ENCODE measurements at regions not wholly inside any gene's neighbourhood (a gene's known extent, or its start where the extent isn't known, plus 50 kb on each side); places are given as distances from the start of the nearest gene placed in this dataset.

- Histone ChIP-seq H3K4me3 (ENCODE audit: low read length) (no peak overlapping the region), H3K9ac (ENCODE audit: low read length) (no peak overlapping the region), H3K4me1 (ENCODE audit: control insufficient read depth, insufficient read depth, low read length) (no peaks in the 10 kb centered on the region), H3K36me3 (ENCODE audit: control insufficient read depth, insufficient read depth, low read length) (no peaks in the 10 kb centered on the region), H3K27ac (ENCODE audit: low read depth, low read length) (no peak overlapping the region), H3K27me3 (ENCODE audit: control insufficient read depth, insufficient read depth, low read length) (no peaks in the 10 kb centered on the region)
These were observed 117.6 kb downstream of the COX7C start for GRCh38 chr5:86735370-86735769.

GRCh38 chr5:86737579-86737978 lies 119.8 kb downstream of the COX7C start:
- no peaks in the 10 kb centered on the region for H3K4me1 ChIP-seq (ENCODE audit: control insufficient read depth, insufficient read depth, low read length)
- H3K27me3 ChIP-seq (ENCODE audit: control insufficient read depth, insufficient read depth, low read length) = no peaks in the 10 kb centered on the region
- no peaks in the 10 kb centered on the region for H3K36me3 ChIP-seq (ENCODE audit: control insufficient read depth, insufficient read depth, low read length)
- H3K27ac ChIP-seq (ENCODE audit: low read depth, low read length) = no peak overlapping the region
- no peak overlapping the region for H3K9ac ChIP-seq (ENCODE audit: low read length)
- H3K4me3 ChIP-seq (ENCODE audit: low read length) = no peak overlapping the region

- H3K27ac ChIP-seq (ENCODE audit: low read depth, low read length) = no peak overlapping the region
- no peaks in the 10 kb centered on the region for H3K36me3 ChIP-seq (ENCODE audit: control insufficient read depth, insufficient read depth, low read length)
- H3K4me3 ChIP-seq (ENCODE audit: low read length) = no peak overlapping the region
- H3K9ac ChIP-seq (ENCODE audit: low read length) = no peak overlapping the region
- H3K4me1 ChIP-seq (ENCODE audit: control insufficient read depth, insufficient read depth, low read length) = no peaks in the 10 kb centered on the region
- H3K27me3 ChIP-seq (ENCODE audit: control insufficient read depth, insufficient read depth, low read length) = no peaks in the 10 kb centered on the region
These were observed 130.9 kb downstream of the COX7C start for GRCh38 chr5:86748538-86749105.

- Histone ChIP-seq H3K36me3 (ENCODE audit: control insufficient read depth, insufficient read depth, low read length) (no peaks in the 10 kb centered on the region), H3K27ac (ENCODE audit: low read depth, low read length) (no peak overlapping the region), H3K4me3 (ENCODE audit: low read length) (no peak overlapping the region), H3K9ac (ENCODE audit: low read length) (no peak overlapping the region), H3K4me1 (ENCODE audit: control insufficient read depth, insufficient read depth, low read length) (no peaks in the 10 kb centered on the region), H3K27me3 (ENCODE audit: control insufficient read depth, insufficient read depth, low read length) (no peaks in the 10 kb centered on the region)
These were observed 132.1 kb downstream of the COX7C start for GRCh38 chr5:86749841-86750240.

- Histone ChIP-seq H3K9ac (ENCODE audit: low read length) (no peak overlapping the region), H3K4me3 (ENCODE audit: low read length) (no peak overlapping the region), H3K27me3 (ENCODE audit: control insufficient read depth, insufficient read depth, low read length) (no peaks in the 10 kb centered on the region), H3K36me3 (ENCODE audit: control insufficient read depth, insufficient read depth, low read length) (no peaks in the 10 kb centered on the region), H3K27ac (ENCODE audit: low read depth, low read length) (no peak overlapping the region), H3K4me1 (ENCODE audit: control insufficient read depth, insufficient read depth, low read length) (no peaks in the 10 kb centered on the region)
These were observed 139.1 kb downstream of the COX7C start for GRCh38 chr5:86756839-86757238.

GRCh38 chr5:86757824-86758223 lies 140.1 kb downstream of the COX7C start:
- no peak overlapping the region for H3K9ac ChIP-seq (ENCODE audit: low read length)
- H3K4me3 ChIP-seq (ENCODE audit: low read length) = no peak overlapping the region
- H3K36me3 ChIP-seq (ENCODE audit: control insufficient read depth, insufficient read depth, low read length) = no peaks in the 10 kb centered on the region
- H3K27me3 ChIP-seq (ENCODE audit: control insufficient read depth, insufficient read depth, low read length) = no peaks in the 10 kb centered on the region
- H3K4me1 ChIP-seq (ENCODE audit: control insufficient read depth, insufficient read depth, low read length) = no peaks in the 10 kb centered on the region
- H3K27ac ChIP-seq (ENCODE audit: low read depth, low read length) = no peak overlapping the region

- H3K4me3 ChIP-seq (ENCODE audit: low read length) = no peak overlapping the region
- H3K36me3 ChIP-seq (ENCODE audit: control insufficient read depth, insufficient read depth, low read length) = no peaks in the 10 kb centered on the region
- H3K4me1 ChIP-seq (ENCODE audit: control insufficient read depth, insufficient read depth, low read length) = no peaks in the 10 kb centered on the region
- H3K9ac ChIP-seq (ENCODE audit: low read length) = no peak overlapping the region
- H3K27me3 ChIP-seq (ENCODE audit: control insufficient read depth, insufficient read depth, low read length) = no peaks in the 10 kb centered on the region
- no peak overlapping the region for H3K27ac ChIP-seq (ENCODE audit: low read depth, low read length)
These were observed 142.9 kb downstream of the COX7C start for GRCh38 chr5:86760661-86761060.

- Histone ChIP-seq H3K4me3 (ENCODE audit: low read length) (no peak overlapping the region), H3K36me3 (ENCODE audit: control insufficient read depth, insufficient read depth, low read length) (no peaks in the 10 kb centered on the region), H3K27ac (ENCODE audit: low read depth, low read length) (no peak overlapping the region), H3K27me3 (ENCODE audit: control insufficient read depth, insufficient read depth, low read length) (no peaks in the 10 kb centered on the region), H3K9ac (ENCODE audit: low read length) (no peak overlapping the region), H3K4me1 (ENCODE audit: control insufficient read depth, insufficient read depth, low read length) (no peaks in the 10 kb centered on the region)
These were observed 146.2 kb downstream of the COX7C start for GRCh38 chr5:86763929-86764328.

GRCh38 chr5:86765778-86766502 lies 148.2 kb downstream of the COX7C start:
- no peaks in the 10 kb centered on the region for H3K36me3 ChIP-seq (ENCODE audit: control insufficient read depth, insufficient read depth, low read length)
- no peaks in the 10 kb centered on the region for H3K4me1 ChIP-seq (ENCODE audit: control insufficient read depth, insufficient read depth, low read length)
- H3K4me3 ChIP-seq (ENCODE audit: low read length) = no peak overlapping the region
- H3K27me3 ChIP-seq (ENCODE audit: control insufficient read depth, insufficient read depth, low read length) = no peaks in the 10 kb centered on the region
- no peak overlapping the region for H3K9ac ChIP-seq (ENCODE audit: low read length)
- H3K27ac ChIP-seq (ENCODE audit: low read depth, low read length) = no peak overlapping the region

GRCh38 chr5:86768699-86769202 lies 151.0 kb downstream of the COX7C start:
- H3K27me3 ChIP-seq (ENCODE audit: control insufficient read depth, insufficient read depth, low read length) = no peaks in the 10 kb centered on the region
- H3K36me3 ChIP-seq (ENCODE audit: control insufficient read depth, insufficient read depth, low read length) = no peaks in the 10 kb centered on the region
- no peak overlapping the region for H3K9ac ChIP-seq (ENCODE audit: low read length)
- no peak overlapping the region for H3K4me3 ChIP-seq (ENCODE audit: low read length)
- no peak overlapping the region for H3K27ac ChIP-seq (ENCODE audit: low read depth, low read length)
- H3K4me1 ChIP-seq (ENCODE audit: control insufficient read depth, insufficient read depth, low read length) = no peaks in the 10 kb centered on the region

- no peaks in the 10 kb centered on the region for H3K4me1 ChIP-seq (ENCODE audit: control insufficient read depth, insufficient read depth, low read length)
- no peak overlapping the region for H3K9ac ChIP-seq (ENCODE audit: low read length)
- H3K27me3 ChIP-seq (ENCODE audit: control insufficient read depth, insufficient read depth, low read length) = no peaks in the 10 kb centered on the region
These were observed 162.3 kb downstream of the COX7C start for GRCh38 chr5:86780018-86780417.

GRCh38 chr5:86786955-86787354 lies 169.2 kb downstream of the COX7C start:
- no peak overlapping the region for H3K27ac ChIP-seq (ENCODE audit: low read depth, low read length)
- no peak overlapping the region for H3K9ac ChIP-seq (ENCODE audit: low read length)
- no peaks in the 10 kb centered on the region for H3K27me3 ChIP-seq (ENCODE audit: control insufficient read depth, insufficient read depth, low read length)
- H3K4me3 ChIP-seq (ENCODE audit: low read length) = no peak overlapping the region
- no peaks in the 10 kb centered on the region for H3K36me3 ChIP-seq (ENCODE audit: control insufficient read depth, insufficient read depth, low read length)
- H3K4me1 ChIP-seq (ENCODE audit: control insufficient read depth, insufficient read depth, low read length) = no peaks in the 10 kb centered on the region

More at GRCh38 chr5:86780018-86780417, 162.3 kb downstream of the COX7C start:
- H3K36me3 ChIP-seq (ENCODE audit: control insufficient read depth, insufficient read depth, low read length) = no peaks in the 10 kb centered on the region
- no peak overlapping the region for H3K27ac ChIP-seq (ENCODE audit: low read depth, low read length)
- no peak overlapping the region for H3K4me3 ChIP-seq (ENCODE audit: low read length)

- Histone ChIP-seq H3K36me3 (ENCODE audit: control insufficient read depth, insufficient read depth, low read length) (no peaks in the 10 kb centered on the region), H3K4me1 (ENCODE audit: control insufficient read depth, insufficient read depth, low read length) (no peaks in the 10 kb centered on the region), H3K27me3 (ENCODE audit: control insufficient read depth, insufficient read depth, low read length) (no peaks in the 10 kb centered on the region), H3K4me3 (ENCODE audit: low read length) (no peak overlapping the region), H3K9ac (ENCODE audit: low read length) (no peak overlapping the region), H3K27ac (ENCODE audit: low read depth, low read length) (no peak overlapping the region)
These were observed 177.9 kb downstream of the COX7C start for GRCh38 chr5:86795659-86796058.

Data from rectal smooth muscle tissue (tissue), 1 donor.